Activated T-cell treated with anti-CD3 and anti-CD28 coated beads, Interleukin-2, amount 50 U/mL, for 24 hours (primary cell): ENCODE measurements at regions not wholly inside any gene's neighbourhood (a gene's known extent, or its start where the extent isn't known, plus 50 kb on each side); places are given as distances from the start of the nearest gene placed in this dataset.
"Not testable (repeated sequence)": the region's sequence is repeated elsewhere in the genome, so short reads cannot be mapped to it uniquely, and the experiment has no call there.

Source experiments
- DNase-seq: peaks from one replicate; pipeline ENCODE4 v3.0.0-alpha.2; 2020
- H3K27ac Mint-ChIP-seq: 2 replicates; pipeline ENCODE4 v1.8.0; 2020; ENCODE audit warnings: mild to moderate bottlenecking, mixed read lengths
- H3K27me3 Mint-ChIP-seq: 2 replicates; pipeline ENCODE4 v1.8.0; 2020; ENCODE audit warnings: mixed read lengths
- H3K36me3 Mint-ChIP-seq: 2 replicates; pipeline ENCODE4 v1.8.0; 2020; ENCODE audit warnings: low read depth, mixed read lengths
- H3K4me1 Mint-ChIP-seq: 2 replicates; pipeline ENCODE4 v1.8.0; 2020; ENCODE audit warnings: low read depth, mixed read lengths
- H3K4me3 Mint-ChIP-seq: 2 replicates; pipeline ENCODE4 v1.8.0; 2020; ENCODE audit warnings: mild to moderate bottlenecking, moderate library complexity, mixed read lengths
- H3K9me3 Mint-ChIP-seq: 2 replicates; pipeline ENCODE4 v1.8.0; 2020; ENCODE audit warnings: mixed read lengths

DNA sequence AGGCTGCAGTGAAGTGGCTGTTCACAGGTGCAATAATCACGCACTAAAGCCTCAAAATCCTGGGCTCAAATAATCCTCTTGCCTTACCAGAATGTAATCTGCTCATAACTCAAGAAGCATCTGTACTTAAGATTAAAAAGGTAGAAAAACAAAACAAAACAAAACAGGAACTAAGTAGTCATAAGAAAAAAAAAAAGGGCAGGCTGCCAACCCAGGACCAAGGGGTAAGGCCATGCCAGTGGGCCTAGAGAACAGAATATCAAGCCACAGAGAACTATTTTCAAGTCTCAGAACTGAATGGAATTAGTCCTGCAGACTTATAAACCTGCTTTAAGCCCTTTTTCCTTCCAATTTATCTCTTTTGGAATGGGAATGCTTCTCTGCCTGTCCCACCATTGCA, 64.8 kb upstream of the TBC1D3K start:
- no peak for DNase-seq
- Mint-ChIP-seq H3K4me1 (no peaks in the 10 kb centered on the region), H3K36me3 (no peaks in the 10 kb centered on the region), H3K9me3 (peaks cover 9% of the 10 kb centered on the region), H3K4me3 (no peak overlapping the region), H3K27ac (no peak overlapping the region), H3K27me3 (peaks cover 19% of the 10 kb centered on the region)

DNA sequence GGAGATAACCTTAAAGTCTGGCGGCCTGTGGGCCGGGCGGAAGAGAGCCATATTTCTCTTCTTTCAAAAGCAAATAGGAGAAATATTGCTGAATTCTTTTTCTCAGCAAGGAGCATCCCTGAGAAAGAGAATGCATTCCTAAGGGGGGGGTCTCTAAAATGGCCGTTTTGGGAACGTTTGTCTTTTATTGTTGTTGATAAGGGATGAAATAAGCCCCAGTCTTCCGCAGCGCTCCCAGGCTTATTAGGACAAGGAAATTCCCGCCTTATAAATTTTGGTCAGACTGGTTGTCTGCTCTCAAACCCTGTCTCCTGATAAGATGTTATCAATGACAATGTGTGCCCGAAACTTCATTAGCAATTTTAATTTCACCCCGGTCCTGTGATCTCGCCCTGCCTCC, 65.8 kb upstream of the TBC1D3K start:
- H3K27me3 Mint-ChIP-seq = peaks cover 19% of the 10 kb centered on the region
- H3K4me1 Mint-ChIP-seq, H3K9me3 Mint-ChIP-seq, H3K27ac Mint-ChIP-seq, H3K36me3 Mint-ChIP-seq, DNase-seq, H3K4me3 Mint-ChIP-seq: not testable (repeated sequence)

DNA sequence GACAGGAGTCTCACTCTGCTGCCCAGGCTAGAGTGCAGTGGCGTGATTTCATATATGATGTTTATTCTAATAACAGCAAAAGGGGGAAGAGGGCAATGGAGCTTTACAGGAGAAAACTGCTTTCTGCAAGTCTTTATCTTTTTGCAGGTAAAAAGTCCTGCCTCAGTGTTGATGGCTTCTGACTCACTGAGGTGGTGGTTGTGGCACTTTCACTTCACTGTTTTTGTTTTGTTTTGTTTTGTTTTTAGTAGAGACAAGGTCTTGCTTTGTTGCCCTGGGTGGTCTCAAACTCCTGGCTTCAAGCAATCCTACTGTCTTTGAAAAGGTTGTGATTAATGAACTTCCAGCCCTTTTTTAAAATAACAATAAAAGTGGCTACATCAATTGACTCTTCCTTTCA, 68.0 kb upstream of the TBC1D3K start:
- H3K36me3 Mint-ChIP-seq = no peaks in the 10 kb centered on the region
- no peak for DNase-seq
- no peak overlapping the region for H3K27ac Mint-ChIP-seq
- no peak overlapping the region for H3K4me3 Mint-ChIP-seq
- H3K4me1 Mint-ChIP-seq = no peaks in the 10 kb centered on the region
- H3K9me3 Mint-ChIP-seq = peaks cover 9% of the 10 kb centered on the region
- H3K27me3 Mint-ChIP-seq = peaks cover 19% of the 10 kb centered on the region

DNA sequence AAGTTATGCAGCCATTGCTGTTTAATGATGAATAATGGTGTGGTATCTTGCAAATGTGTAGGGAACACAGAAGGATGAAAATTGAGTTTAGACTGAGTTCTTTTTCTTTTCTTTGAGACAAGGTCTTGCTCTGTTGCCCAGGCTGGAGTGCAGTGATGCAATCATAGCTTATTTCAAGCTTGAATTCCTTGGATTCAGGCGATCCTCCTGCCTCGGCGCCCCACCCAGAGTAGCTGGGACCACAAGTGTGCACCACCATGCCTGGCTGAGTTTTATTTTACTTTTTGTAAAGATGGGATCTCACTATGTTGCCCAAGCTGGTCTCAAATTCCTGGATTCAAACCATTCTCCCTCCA, 74.6 kb upstream of the TBC1D3K start:
- Mint-ChIP-seq H3K27ac (no peak overlapping the region), H3K9me3 (no peaks in the 10 kb centered on the region), H3K4me3 (no peak overlapping the region), H3K4me1 (peaks cover 27% of the 10 kb centered on the region), H3K27me3 (peaks cover 8% of the 10 kb centered on the region), H3K36me3 (no peaks in the 10 kb centered on the region)
- DNase-seq = no peak

DNA sequence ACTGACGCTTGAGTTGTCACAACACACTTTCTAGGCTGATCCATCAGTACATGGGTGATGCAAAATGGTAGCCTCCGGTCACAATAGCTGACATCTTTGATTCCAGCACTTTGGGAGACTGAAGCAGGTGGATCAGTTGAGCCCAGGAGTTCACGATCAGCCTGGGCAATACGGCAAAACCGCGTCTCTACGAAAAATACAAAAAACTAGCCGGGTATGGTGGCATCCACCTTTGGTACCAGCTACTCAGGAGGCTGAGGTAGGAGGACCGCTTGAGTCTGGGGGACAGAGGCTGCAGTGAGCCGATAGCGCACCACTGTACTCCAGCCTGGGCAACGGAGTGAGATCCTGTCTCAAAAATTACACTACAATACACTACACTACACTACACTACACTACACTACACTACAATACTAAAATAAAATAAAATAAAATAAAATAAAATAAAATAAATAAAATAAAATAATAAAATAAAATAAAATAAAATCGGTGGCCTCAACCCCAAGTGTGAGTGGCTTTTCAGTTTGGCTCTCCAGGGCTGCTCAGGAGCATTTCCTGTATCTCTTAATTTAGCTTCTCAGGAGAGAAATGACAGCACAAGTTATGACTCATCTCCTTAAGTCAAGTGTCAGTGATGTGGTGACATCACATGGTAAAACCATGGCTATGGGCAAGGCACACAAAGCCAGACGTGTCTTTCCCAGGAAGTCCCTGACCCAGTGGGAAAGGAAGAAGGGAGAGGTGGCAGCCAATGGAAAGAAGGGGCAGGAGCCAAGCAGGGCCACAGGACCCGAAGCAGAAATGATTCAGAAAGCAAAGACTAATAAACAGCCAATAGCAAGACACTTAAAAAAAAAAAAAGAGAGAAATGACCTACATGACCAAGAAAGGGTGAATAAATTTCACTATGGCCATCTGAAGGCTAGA, 75.3 kb upstream of the TBC1D3K start:
- peaks cover 11% of the 10 kb centered on the region for H3K27me3 Mint-ChIP-seq
- H3K36me3 Mint-ChIP-seq = no peaks in the 10 kb centered on the region
- H3K9me3 Mint-ChIP-seq = no peaks in the 10 kb centered on the region
- DNase-seq = peak; percentile 46
- peak overlapping the region; percentile 51 for H3K27ac Mint-ChIP-seq
- H3K4me1 Mint-ChIP-seq = peaks cover 32% of the 10 kb centered on the region
- no peak overlapping the region for H3K4me3 Mint-ChIP-seq

DNA sequence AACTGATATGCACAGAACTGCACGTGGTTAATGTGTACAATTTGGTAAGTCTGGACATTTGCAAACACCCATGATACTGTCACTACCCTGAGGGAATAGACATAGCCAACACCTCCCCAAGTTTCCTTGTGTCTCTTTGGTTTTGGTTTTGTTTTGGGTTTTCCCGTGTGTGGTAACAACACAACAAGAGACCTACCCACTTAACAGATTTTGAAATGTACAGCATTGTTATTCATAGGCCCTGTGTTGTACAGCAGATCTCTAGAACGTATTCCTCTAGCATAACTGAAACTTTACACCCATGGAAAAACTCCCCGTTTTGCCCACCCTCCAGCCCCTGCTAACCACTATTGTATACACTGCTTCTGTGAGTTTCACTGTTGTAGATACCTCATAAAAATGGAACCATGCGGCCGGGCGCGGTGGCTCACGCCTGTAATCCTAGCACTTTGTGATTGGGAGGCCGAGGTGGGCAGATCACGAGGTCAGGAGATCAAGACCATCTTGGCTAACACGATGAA, 76.3 kb upstream of the TBC1D3K start:
- Mint-ChIP-seq H3K9me3 (no peaks in the 10 kb centered on the region), H3K27me3 (peaks cover 14% of the 10 kb centered on the region), H3K27ac (no peak overlapping the region), H3K4me1 (peaks cover 32% of the 10 kb centered on the region), H3K4me3 (no peak overlapping the region), H3K36me3 (no peaks in the 10 kb centered on the region)
- DNase-seq = no peak

DNA sequence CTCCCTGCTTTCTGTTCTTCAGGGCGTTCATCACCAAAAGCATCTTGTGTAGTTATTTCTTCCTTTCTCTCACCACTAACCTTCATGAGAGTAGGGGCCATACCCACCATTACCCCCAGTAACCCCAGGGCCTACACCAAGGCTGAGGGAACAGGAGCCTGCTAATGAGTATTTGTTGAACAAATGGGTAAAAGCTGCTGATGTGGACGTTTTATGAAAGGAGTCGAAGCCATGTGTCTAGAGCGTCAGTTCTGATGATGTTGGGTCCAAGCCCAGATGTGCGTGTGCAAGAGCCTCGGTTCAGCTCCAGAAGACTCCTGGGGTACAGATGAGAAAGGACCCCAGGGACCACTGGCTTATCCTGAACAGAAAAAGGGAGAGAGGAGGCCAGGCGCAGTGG, 77.1 kb upstream of the TBC1D3K start:
- no peak for DNase-seq
- Mint-ChIP-seq H3K4me3 (no peak overlapping the region), H3K9me3 (no peaks in the 10 kb centered on the region), H3K36me3 (no peaks in the 10 kb centered on the region), H3K27ac (no peak overlapping the region), H3K27me3 (peaks cover 18% of the 10 kb centered on the region), H3K4me1 (peaks cover 32% of the 10 kb centered on the region)

DNA sequence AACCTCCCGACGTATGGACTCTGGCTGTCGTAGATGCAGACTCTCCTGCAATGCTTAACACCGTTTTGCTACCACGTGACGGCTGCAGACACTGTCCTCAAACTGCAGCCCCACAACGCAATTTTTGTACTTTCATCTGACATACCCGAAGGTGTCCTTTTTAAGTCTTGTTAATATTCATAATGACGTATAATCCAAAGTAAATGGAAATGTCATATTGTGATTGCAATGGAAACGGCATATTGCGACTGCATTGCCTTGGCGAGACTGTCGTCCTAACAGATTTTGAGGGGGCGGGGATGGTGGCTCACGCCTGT, 79.3 kb upstream of the TBC1D3K start:
- peaks cover 26% of the 10 kb centered on the region for H3K27me3 Mint-ChIP-seq
- no peaks in the 10 kb centered on the region for H3K9me3 Mint-ChIP-seq
- peaks cover 32% of the 10 kb centered on the region for H3K4me1 Mint-ChIP-seq
- DNase-seq = no peak
- no peak overlapping the region for H3K4me3 Mint-ChIP-seq
- H3K27ac Mint-ChIP-seq = no peak overlapping the region
- no peaks in the 10 kb centered on the region for H3K36me3 Mint-ChIP-seq

DNA sequence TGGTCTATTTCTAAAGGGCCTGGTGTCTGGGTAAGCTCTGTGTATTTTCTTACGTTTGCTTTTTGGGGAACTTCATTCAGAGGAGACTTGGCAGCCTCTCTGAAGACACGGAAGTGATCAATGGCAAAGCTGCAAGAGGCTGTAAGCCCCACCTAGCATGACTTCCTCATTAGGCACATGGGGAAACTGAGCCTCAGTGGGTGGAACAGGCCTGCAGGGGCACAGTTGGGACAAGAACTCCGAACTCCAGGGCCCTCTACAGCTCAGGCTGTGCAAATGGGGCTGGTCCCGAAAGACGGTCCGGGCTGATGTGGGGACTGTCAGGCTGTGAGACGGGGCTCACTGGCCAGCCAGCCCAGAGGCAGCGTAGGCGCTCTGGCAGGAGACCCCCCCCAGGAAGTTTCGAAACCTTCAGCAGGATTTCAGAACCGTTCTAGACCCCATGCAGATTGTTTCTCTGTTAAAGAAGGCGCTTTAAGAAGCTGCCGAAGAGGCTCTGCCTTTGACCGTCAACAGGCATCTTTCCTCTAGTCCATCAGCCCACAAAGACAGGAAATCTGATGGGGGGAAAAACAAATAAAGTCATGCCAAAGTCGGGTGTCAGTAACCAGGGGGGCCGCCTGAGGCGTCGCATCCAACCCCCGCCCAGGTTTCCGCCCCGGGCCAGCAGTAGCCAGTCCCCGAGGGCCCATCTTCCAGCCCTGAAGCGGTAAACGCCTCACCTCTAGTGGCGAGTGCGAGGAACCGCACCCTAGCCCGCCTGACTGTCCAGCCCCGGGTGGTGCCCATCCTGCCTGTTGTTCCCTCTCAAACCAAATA, 79.8 kb upstream of the TBC1D3K start:
- DNase-seq = peak; percentile 71
- Mint-ChIP-seq H3K27me3 (peaks cover 26% of the 10 kb centered on the region), H3K27ac (no peak overlapping the region), H3K4me3 (no peak overlapping the region), H3K36me3 (no peaks in the 10 kb centered on the region), H3K4me1 (peaks cover 27% of the 10 kb centered on the region), H3K9me3 (no peaks in the 10 kb centered on the region)

DNA sequence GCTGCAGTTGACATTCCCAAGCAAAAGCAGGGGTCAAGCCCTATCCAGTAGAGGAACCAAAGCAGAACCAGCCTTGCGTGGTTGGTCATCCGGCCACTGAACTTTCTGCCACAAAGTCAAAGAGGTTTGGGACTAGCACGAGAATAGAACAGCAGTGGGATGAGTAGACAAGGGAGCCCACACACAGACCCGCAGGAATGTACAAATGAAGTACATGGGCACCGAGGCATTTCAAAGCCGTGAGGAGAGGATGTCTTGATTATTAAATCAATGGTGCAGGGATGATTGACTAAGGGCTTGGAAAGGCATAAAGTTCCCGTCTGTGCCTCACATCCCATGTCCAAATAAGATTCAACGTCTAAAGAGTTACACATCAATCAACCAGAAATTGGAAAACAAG, 81.8 kb upstream of the TBC1D3K start:
- H3K27ac Mint-ChIP-seq = no peak overlapping the region
- DNase-seq = no peak
- H3K27me3 Mint-ChIP-seq = peaks cover 35% of the 10 kb centered on the region
- H3K4me1 Mint-ChIP-seq = peaks cover 10% of the 10 kb centered on the region
- H3K4me3 Mint-ChIP-seq = no peak overlapping the region
- H3K36me3 Mint-ChIP-seq = no peaks in the 10 kb centered on the region
- no peaks in the 10 kb centered on the region for H3K9me3 Mint-ChIP-seq

DNA sequence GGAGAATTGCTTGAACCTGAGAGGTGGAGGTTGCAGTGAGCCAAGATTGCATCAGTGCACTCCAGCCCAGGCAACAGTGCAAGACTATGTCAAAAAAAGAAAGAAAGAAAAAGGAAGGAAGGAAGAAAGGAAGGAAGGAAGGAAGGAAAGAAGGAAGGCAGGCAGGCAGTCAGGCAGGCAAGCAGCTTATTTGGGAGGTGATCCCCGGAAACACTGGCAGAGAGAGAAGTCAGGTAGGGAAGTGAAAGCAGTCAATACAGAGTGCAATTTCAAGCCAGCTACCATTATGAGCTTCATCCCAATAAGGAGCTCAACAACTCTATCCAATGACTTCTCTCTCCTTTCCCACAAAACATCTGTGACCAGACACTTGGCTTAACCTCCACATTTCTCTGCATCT, 83.0 kb upstream of the TBC1D3K start:
- Mint-ChIP-seq H3K9me3 (no peaks in the 10 kb centered on the region), H3K27me3 (peaks cover 35% of the 10 kb centered on the region), H3K4me1 (peaks cover 7% of the 10 kb centered on the region), H3K27ac (no peak overlapping the region), H3K36me3 (no peaks in the 10 kb centered on the region), H3K4me3 (no peak overlapping the region)
- DNase-seq = no peak

DNA sequence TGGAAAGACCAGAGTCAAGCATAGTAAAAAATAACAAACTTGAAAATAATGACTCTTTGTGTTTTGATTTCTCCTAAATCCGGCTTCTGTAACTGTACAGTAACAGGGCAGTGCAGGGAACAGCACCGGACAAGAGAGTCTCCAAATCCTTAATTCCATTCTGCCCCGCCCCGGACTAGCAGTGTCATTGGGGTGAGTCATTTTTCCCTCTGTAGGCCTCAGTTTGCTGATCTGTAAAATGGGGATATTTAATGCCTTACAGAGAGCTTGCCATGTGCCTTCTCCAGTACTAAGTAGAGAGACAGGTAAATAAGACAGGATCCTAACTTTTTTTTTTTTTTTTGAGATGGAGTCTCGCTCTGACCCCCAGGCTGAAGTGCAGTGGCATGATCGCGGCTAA, 83.6 kb upstream of the TBC1D3K start:
- H3K4me3 Mint-ChIP-seq = no peak overlapping the region
- H3K9me3 Mint-ChIP-seq = no peaks in the 10 kb centered on the region
- peaks cover 29% of the 10 kb centered on the region for H3K27me3 Mint-ChIP-seq
- no peak overlapping the region for H3K27ac Mint-ChIP-seq
- DNase-seq = no peak
- no peaks in the 10 kb centered on the region for H3K36me3 Mint-ChIP-seq
- H3K4me1 Mint-ChIP-seq = peaks cover 7% of the 10 kb centered on the region

DNA sequence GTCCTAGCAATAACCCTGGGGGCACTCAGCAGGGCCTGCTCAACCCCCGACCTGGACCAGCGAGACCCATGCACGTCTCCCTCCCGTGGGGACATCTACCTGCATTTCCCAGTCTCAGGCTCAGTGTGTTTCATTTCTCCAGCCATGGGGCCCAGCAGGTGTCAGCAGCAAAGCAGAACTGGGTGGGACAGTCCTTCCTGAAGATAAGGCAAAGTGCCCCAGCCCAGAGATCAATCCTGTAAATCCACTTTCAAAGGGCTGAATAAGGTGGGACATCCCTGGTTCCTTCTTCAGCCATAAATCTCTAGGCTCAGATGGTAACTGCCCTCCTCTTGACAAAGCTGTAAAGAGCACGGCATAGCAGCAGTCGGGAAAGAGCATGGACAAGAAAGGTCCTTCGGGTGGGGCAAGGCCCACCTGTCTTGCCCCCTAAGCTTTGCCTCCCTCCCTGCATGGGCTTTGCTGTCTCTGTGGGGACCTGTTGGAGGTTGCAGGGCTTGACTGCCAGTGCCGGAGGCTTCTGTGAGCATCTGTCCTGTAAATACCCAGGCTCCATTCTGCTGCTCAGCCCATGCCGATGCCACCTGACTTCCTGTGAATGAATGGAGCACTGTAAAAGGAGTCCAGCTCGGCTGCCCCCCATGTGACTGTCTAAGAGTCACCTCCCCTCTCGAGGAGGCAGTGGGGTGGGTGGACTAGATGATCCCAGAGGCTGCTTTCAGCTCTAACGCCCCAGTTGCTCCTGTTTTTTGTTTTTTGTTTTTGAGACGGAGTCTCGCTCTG, 84.8 kb upstream of the TBC1D3K start:
- Mint-ChIP-seq H3K9me3 (no peaks in the 10 kb centered on the region), H3K36me3 (no peaks in the 10 kb centered on the region), H3K27ac (no peak overlapping the region), H3K27me3 (peaks cover 30% of the 10 kb centered on the region), H3K4me1 (peaks cover 6% of the 10 kb centered on the region), H3K4me3 (no peak overlapping the region)
- DNase-seq = no peak

DNA sequence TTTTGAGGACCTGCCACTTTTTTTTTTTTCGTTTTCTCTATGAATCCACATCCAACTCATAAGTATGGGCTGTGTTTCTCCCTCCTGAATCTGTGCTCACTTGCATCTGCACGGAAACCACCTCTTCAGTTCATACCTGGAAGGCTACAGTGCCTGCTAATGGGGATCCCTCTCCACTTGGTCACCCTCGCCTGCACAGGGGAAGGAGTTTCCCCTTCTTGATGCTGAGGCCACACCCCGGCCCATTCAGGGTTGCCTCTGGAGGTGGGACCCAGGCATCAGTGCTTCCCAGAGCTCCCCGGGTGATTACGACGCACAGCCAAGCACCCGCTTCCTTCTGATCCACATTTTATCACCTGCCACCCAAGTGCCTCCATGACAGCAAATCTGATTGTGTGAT, 85.9 kb upstream of the TBC1D3K start:
- H3K36me3 Mint-ChIP-seq = no peaks in the 10 kb centered on the region
- peaks cover 24% of the 10 kb centered on the region for H3K27me3 Mint-ChIP-seq
- no peak for DNase-seq
- H3K27ac Mint-ChIP-seq = no peak overlapping the region
- H3K4me1 Mint-ChIP-seq = peaks cover 10% of the 10 kb centered on the region
- H3K4me3 Mint-ChIP-seq = no peak overlapping the region
- no peaks in the 10 kb centered on the region for H3K9me3 Mint-ChIP-seq
